GM19025 (cell line): ENCODE measurements at regions not wholly inside any gene's neighbourhood (a gene's known extent, or its start where the extent isn't known, plus 50 kb on each side); places are given as distances from the start of the nearest gene placed in this dataset.

Source experiments
- ATAC-seq: cut with Tn5 transposase; IDR thresholded peaks from one replicate; pipeline ENCODE4 v1.9.1; 2021; ENCODE audit warnings: mild to moderate bottlenecking, low read depth, moderate library complexity; ENCODE audit not compliant: unreplicated experiment

GRCh38 chr4:138426786-138427185, 184.6 kb upstream of the SLC7A11 start:
- ATAC-seq: no peak

GRCh38 chr4:138420471-138420870, 178.3 kb upstream of the SLC7A11 start:
- ATAC-seq: no peak

- ATAC-seq: no peak
These were observed 172.1 kb upstream of the SLC7A11 start for GRCh38 chr4:138414202-138414601.

GRCh38 chr4:138413273-138413672, 171.1 kb upstream of the SLC7A11 start:
- no peak for ATAC-seq

DNA sequence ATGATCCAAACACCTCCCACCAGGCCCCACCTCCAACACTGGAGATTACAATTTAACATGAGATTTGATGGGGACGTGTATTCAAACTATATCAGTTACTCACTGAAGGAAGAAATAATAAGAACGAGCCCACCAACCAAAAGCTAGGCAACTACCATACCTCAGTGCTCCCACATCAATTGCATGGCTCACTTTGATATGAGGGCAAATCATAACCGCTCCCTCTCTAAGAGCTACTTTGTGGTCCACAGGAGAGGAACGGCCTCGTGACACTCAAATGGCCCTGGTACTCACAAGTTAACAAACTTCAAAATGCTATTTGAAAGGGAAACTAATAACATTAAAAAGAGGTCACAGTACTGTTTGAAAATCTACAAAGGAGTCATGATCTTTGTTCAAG, 170.7 kb upstream of the SLC7A11 start:
- ATAC-seq: no peak

- ATAC-seq: no peak
These were observed 168.1 kb upstream of the SLC7A11 start for GRCh38 chr4:138410266-138410665.

- ATAC-seq: no peak
These were observed 167.5 kb upstream of the SLC7A11 start for GRCh38 chr4:138409670-138410069.

DNA sequence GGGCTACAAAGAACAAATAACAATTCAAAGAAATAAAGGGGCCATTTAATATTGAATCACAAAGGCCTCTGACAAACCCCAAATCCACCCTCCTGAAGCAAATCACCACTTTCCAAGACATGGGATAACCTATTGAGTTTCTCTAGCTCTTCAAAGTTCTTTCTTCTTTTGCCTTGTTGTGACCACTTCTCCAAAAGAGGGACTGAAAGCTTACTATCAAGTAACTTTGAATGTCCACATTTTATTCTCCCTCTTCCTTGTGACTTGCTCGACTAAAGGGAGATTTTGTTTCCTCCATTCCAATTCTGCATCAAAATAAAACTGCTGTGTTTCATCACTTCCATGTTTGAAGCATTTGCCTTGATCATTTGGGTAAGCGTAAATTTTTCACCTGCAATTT, 166.6 kb upstream of the SLC7A11 start:
- ATAC-seq: no peak

DNA sequence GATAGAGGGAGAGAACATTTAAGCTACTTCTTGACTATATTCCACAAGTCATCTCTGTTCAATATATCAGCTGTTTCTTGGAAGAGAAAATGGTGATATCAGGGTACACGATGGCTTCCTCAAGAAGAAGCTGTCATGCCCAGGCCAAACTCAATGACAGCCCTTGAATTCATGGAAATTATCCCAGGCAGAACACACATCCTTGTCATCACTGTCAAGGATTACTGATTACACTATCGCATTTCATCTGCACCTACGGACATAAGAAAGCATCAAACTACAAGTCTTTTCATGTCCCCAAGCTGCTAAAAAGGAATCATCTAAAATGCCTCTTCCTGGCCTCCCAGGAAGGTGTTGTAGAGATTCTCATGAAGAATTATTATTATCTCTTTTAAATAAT, 165.2 kb upstream of the SLC7A11 start:
- no peak for ATAC-seq

- no peak for ATAC-seq
These were observed 164.7 kb upstream of the SLC7A11 start for GRCh38 chr4:138406876-138407275.

DNA sequence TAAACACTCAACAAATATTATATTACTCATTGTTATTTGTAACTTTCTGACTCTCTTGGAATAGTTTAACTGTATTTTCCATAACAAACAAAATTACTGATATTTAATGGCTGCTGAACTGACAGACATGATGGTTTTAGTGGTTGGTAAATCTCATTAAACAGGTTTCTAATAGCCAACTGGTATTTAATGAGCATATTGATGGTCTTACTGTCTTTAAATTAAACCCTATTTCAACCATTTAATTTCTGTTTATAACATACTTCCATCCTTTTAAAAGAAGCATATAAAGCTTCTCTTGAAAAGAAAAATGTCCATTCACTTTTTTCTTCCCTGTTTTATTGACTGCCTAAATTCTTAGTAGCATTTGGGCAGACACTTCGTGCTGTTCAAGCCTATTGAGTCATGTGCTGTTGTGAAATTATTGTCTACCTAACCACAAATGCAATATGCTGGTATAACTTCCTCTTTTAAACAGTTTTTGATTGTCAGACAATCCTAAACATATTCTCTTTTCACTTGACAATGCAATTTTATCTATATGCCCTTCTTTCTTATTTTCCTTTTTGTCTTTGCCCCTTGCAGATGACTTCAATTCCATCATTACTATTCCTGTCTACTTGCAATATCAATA, 163.9 kb upstream of the SLC7A11 start:
- peak; percentile 50 for ATAC-seq

GRCh38 chr4:138405466-138405891, 163.3 kb upstream of the SLC7A11 start:
- peak; percentile 75 for ATAC-seq

- ATAC-seq: no peak
These were observed 162.7 kb upstream of the SLC7A11 start for GRCh38 chr4:138404801-138405200.

GRCh38 chr4:138404251-138404650, 162.1 kb upstream of the SLC7A11 start:
- ATAC-seq: no peak

DNA sequence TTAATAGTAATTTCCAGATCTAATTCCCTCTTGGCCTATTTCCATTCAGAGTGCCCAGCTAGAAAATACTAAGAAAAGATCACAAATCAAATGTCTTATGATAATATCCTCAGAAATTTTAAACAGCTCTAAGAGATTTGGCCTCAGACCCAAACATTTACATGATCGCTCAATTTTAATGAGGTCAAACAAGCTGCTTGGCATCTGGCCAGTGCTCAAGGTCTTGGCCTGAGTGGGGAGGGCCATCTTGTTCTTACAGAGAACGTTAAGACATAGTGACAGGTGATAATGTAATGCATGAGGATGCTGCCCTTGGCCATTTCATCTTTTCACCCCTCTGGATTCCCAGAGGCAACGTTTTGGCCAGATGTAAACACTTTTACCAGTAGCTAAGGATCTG, 159.2 kb upstream of the SLC7A11 start:
- ATAC-seq: no peak

DNA sequence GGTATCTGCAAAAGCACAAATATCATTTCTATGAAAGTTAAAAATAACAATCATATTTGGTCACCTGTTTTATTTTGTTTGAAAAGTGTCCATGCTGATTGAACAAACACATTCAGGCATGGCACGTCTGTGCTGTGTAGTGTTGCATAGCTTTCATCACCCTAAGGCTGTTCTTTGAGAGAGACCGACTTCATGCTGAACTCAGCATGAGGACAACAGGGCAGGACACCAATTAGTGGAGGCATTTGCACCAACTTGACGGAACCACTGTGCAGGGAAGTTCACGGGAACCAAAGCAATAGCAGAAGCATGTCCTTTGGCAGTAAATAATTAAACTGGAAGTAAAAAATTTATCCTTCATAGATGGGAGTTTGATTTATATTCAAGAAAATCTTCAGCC, 158.4 kb upstream of the SLC7A11 start:
- ATAC-seq: no peak

DNA sequence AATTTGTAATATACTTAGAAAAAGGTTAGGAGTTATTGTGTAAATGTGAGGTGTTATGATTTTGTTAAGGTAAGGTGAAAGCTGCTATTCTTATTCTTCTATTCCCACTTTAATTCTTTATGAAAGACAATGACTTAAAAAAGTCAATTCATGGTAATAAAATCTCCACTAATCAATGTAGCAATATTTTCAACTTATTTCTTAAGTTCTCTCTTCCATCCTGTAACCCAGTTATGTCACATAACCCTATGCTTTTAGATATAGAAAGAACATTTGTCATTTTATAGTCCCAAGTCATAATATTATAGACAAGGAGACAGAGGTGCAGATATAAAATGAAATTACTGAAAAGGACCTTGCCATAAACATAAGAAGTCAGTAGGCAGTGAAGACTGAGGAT, 157.9 kb upstream of the SLC7A11 start:
- no peak for ATAC-seq

- ATAC-seq: no peak
These were observed 156.9 kb upstream of the SLC7A11 start for GRCh38 chr4:138399081-138399480.

DNA sequence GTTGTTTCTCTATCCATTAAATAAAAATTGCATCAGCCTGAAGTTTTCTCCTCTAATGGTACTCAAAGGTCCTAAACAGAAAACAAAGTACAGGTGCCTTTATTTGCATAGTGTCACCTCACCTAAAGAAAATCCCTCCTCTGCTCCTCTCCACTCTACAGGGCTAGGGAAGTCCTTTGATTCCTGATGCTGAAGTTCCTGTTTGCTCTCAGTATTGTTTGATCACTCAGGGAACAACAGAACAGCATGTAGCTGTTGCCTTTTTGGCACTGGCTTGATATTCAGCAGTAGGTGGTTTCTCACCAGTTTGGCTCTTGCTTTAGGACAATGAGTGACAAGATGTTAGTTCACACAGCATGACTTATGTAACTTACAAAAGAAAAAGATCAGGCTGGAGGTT, 156.2 kb upstream of the SLC7A11 start:
- no peak for ATAC-seq

GRCh38 chr4:138393886-138394610, 151.9 kb upstream of the SLC7A11 start:
- ATAC-seq: no peak

DNA sequence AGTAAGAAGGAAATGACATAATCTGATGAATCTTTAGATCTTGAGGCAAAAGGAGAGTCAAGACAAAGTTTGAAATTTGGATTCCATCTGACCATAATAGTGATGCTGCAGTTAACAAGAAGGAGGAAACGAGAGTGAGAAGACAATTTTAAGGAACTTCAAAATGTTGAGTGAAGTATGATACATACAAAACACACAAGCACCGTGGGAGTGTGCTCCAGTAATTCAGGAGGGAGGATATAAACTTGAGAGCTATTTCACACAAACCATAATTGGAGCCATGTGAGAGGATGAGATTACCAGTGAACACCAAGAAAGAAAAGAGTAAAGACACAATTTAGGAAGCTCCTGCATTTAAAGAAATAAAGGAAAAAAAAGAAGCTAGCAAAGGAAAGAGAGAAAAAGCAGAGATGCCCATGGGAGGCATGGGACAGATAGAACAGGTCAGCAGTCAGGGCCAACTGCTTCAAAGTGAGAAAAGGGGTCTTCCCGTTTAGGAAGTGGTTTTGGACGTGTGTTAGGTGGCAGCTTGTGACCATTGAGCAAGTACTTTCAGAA, 150.7 kb upstream of the SLC7A11 start:
- peak; percentile 51 for ATAC-seq
